ENCODE measurements at regions not wholly inside any gene's neighbourhood (a gene's known extent, or its start where the extent isn't known, plus 50 kb on each side); places are given as distances from the start of the nearest gene placed in this dataset.

DNA sequence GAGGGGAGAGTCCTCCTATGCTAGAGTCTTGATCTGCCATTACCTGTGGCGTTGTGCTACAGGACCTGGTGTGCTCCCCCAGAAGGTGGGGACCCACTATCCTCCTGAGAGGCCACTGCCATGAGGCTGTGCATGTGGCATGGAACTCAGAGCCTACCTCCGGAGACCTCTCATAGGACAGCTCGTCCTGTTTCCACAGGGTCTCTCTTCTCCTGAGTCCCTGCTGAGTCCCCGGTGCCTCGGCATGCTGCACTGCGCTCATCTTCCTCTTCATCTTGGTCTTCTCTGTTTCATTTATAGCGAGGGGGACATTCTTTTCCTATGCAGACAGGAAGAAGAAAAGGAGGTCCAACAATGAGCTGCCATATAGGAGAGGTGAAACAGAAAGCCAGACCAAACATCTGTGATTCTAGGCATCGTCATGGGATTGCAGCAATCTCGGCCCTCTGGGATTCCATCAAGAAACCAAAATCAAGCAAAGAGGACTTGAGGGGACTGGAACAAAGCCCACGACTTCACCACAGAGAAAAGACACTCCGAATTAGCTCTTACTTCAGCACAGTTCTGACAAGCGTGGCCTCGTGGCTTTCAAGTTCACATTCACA lies 83.7 kb downstream of the KCNF1 start:
- TF ChIP-seq, protein P1, sequence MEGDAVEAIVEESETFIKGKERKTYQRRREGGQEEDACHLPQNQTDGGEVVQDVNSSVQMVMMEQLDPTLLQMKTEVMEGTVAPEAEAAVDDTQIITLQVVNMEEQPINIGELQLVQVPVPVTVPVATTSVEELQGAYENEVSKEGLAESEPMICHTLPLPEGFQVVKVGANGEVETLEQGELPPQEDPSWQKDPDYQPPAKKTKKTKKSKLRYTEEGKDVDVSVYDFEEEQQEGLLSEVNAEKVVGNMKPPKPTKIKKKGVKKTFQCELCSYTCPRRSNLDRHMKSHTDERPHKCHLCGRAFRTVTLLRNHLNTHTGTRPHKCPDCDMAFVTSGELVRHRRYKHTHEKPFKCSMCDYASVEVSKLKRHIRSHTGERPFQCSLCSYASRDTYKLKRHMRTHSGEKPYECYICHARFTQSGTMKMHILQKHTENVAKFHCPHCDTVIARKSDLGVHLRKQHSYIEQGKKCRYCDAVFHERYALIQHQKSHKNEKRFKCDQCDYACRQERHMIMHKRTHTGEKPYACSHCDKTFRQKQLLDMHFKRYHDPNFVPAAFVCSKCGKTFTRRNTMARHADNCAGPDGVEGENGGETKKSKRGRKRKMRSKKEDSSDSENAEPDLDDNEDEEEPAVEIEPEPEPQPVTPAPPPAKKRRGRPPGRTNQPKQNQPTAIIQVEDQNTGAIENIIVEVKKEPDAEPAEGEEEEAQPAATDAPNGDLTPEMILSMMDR (conservative IDR thresholded peaks at IDR 0.05), result no peak
- no peak for TF ChIP-seq ZFX (IDR thresholded peaks at IDR 0.05)

All from C4-2B (cell line).